Stimulated activated naive CD4-positive, alpha-beta T cell treated with Interleukin-2 at 50 U/mL for 16 hours (primary cell): ENCODE measurements at regions not wholly inside any gene's neighbourhood (a gene's known extent, or its start where the extent isn't known, plus 50 kb on each side); places are given as distances from the start of the nearest gene placed in this dataset.

ENCODE experiments used
- DNase-seq: peaks from one replicate; lab custom pipeline; 2025; lab: John Stamatoyannopoulos, UW

DNA sequence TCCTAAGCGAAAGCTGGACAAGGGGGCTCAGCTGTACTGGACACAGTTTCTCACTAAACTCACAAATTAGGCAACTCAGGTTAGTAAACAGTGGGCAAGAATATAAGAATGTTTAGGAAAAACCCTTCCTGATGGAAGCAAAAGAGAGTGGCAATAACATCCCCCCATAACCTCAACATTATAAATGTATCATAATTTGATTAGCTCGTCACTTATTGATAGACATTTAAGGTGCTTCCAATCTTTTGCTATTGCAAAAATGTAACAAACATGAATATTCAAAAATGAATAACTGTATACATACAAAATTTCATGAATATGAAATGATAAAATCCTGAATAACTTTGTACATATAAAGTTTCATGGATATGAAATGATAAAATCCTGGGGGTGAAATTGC lies 415.7 kb downstream of the EPM2A start:
- no peak for DNase-seq

DNA sequence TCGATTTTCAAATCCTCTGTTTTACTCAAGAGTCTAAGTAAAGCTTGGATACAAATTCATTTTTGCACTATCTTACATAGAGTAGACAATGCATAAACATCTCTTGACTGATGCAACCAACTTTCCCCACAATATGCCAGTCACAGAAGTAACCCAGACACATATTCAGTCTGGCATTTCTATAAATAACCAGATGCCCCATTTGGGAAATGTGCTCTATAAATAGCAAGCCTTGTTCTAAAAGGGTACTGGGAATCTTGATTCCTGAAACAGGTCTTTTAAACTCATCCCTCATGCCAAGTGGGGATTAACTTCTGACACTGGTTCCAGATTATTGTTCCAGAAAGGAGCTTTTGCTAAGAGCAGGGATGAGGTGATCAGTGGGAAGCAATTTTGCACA lies 411.7 kb downstream of the EPM2A start:
- no peak for DNase-seq

DNA sequence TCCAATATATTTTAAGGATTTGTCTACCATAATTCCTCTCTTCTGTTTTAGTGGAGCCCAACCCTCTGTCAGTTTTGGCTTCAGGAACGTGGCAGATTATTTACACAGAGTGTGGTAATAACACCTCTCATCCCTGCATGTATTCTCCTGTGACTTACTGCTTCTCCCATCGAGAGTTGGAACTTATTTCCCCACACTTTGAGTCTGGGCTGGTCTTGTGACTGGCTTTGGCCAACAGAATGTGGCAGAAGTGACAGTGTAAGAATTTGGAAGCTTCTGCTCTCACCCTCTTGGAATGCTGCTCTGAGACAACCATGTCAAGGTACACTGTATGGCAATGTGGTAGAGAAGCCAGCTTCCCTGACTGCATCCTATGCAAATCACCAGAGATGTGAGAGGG lies 407.7 kb downstream of the EPM2A start:
- DNase-seq: no peak

DNA sequence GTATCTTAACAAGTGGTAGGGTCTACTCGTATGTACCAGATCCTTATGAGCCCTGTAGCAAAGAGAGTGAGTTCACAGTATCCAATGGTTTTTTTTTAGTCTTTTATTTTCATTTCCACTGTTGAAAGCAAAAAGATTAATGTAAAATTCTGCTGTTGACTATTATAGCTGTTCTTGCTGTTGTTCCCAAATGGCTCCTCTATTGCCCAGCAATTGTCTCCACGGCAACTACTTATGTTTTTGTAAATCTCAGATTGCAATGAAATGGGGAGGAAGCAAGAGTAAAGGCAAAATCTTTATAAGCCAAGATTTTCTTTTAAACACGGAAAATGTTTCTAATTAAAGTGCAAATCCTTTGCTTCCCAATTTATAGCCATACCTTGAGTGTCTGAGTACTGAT lies 406.1 kb downstream of the EPM2A start:
- no peak for DNase-seq

DNA sequence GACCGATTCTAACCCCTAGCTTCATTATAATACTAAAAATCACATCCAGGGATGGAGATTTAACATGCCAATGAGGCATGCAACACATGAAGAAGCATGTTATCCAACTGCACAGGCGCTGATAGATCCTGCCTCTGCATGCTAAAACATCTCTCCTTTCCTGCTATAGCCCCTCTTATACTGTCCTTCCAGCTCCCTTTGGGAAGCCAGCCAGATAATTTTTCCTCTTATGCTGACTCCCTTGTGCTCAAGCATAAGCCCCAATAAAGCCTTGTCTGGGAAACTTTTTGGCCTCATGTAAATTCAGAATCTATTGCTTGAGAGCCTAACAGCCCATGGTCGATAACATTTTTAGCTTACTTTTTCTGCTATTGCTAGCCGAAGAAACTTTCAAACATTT lies 404.3 kb downstream of the EPM2A start:
- no peak for DNase-seq

DNA sequence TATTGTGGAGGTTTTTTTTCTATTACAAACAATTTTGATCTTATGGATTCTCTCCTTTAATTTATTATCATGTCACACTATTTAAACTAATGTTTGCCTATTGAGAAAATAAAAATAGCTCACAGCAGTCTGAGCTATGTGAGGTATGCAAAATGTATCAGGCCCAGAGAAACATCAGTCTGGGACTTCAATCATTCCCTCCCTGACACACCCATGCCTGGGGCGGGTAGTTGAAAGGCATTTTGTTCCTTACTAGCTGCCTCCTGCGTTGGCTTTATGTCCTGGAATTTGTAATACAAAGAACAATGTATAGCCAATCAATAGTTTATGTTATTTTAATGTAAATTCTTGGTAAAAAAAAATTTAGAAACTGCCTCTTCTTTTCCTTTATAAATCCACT lies 403.3 kb downstream of the EPM2A start:
- no peak for DNase-seq

DNA sequence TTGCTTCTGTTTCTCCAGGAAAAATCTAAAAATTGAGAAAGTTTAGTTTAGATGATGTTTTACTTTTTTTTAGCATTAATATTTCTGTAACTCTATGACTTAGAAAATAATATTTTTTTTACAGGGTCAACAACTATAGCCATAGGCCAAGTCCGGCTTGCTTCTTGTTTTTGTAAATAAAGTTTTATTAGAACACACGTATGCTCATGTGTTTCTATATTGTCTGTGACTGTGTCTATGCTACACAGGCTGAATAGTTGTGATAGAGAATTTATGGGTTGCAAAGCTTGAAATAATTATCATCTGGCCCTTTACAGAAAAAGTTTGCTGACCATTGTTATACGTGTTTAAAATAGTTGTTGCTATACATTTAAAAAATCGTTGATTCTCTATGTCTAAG lies 399.2 kb downstream of the EPM2A start:
- DNase-seq: no peak

DNA sequence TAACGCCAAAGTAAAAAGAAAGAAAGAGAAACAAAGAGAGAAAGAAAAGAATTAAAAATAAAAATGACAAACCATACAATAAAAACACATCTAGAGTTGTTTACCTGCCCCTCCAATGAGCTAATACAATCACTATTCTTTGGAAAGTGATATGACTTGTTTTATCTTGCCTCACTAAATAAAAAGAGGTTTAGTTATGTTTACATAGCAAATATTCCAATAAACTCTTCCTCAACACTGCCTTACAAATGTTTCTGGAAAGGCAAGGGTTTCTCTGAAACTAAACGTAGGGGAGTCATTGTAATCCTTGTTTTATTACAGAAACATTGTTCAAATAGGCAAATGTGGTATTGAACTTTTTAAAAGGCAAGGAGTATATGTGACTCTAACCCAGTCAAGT lies 396.2 kb downstream of the EPM2A start:
- no peak for DNase-seq

DNA sequence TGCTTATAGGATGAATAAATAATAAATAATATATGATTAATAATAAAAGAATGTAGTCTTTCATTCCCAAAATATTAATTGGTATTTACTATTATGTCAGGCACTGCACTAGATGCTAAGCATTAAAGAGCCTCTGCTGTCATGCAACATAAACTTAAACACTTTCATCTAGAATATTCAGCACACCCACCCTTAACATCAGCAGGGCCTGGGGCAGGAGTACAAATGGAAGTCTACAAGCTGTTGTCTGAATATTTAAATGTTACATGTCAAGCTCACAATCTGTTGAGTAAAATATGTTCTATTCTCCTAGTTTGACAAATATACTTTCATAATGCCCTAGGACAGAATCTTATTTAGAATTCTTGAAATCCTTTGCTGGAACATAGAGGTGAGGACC lies 395.1 kb downstream of the EPM2A start:
- no peak for DNase-seq

DNA sequence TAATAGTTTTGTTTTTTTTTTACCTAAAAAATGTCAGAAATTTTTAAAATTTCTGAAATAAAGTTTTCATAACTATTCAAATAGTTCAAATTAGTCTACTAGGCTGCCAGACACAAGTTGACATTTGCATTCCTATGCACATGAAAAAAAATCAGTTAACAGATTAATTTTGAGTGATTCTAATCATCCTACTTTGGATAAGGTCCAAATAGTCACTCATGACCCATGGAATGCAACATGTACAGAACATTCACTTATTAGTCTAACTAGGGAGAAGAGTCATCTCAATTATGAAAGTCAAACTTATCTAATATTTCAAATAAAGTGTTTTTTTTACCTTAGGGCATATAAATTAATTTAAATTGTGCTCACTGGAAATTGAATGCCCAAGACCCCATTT lies 390.2 kb downstream of the EPM2A start:
- DNase-seq: no peak

DNA sequence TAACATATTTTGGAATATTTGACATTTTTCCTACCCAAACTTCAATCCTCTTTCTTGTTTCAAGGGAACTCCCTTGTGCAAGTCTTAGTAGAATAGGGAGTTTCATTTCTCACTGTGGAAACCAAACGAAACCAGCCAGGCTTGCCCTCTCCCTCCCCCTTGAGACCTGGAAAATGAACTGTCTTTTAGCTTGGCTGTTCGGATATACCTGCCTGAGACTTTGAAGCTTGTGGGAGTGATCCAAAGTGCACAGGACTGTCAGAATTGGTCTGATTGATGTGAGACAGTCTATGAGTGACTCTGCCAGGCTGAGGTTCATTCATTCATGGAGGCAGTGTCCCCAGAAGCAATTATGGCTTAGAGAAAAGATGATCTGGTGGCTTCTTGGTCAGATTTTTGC lies 388.1 kb downstream of the EPM2A start:
- DNase-seq: no peak

DNA sequence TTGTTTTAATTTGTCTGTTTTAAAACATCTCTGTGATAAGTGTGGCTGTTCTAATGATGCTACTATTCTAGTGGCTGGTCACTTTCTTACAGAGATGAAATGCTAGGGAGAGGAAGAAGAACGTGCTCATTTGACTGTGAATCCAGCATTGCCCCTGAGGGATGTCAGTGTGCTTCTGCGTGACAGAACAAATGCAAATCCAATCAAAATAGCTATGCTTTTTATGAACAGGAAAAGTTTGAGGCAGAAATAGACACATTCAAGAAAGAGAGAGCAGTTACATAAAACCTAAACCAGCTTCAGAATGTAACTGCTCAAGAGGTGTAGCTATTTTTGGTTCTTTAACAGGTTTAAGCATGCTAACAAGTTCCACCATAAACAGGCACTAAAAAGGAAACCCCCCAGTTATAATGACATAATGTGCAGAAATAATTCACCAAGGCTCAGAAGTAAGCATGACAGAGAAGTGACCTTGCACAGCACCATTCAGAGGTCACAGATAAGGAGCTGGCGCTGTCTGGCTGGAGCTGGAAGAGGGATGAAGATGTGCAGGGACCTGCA lies 385.3 kb downstream of the EPM2A start:
- no peak for DNase-seq

DNA sequence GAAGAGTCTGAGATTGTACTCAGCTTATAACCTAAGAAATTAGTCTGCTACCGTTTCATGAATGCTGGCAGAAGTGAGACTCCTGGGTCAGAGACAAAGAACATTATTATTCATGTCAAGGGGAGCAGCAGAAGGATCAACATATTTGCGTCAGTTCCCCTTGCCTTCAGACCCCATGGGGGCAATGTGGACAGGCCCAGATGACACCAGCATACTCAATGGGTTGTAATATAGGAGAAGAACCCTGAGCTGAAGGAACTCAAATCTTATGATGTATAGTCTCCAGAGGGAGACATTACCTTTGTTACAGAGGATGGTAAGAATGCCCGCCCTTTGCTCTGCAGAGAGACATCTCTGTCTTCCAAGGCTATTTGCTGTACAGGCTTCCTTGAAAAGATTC lies 384.4 kb downstream of the EPM2A start:
- no peak for DNase-seq

DNA sequence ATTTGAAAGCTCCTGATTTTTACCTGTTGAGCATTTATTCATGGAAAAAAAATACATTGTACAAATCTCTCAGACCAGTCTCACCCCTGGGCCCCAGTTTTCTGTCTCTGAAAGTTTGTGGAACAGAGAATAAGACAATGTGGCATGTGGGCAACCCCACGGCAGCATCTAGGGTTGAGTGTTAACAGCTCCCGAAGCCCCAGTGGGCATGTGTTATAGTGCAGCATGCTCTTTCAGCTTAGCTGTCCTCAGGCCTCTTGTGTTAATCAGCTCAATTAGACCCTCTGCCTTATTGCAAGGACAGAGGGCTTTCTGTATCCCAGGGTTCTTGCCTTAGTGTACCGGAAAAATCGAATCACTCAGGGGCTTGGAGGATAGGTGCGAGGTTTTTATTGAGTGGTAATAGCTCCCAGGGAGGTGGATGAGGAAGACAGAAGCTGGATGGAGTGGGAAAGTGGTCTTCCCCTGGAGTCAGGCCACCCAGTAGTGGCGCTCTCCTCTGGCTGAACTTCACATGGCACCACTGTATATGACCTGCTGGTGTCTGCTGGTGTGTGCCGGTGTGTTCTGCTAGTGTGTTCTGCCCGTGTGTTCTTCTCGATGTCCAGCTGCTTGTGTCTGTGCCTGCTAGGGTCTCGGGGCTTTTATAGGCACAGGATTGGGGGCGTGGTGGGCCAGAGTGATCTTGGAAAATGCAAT lies 382.8 kb downstream of the EPM2A start:
- no peak for DNase-seq

DNA sequence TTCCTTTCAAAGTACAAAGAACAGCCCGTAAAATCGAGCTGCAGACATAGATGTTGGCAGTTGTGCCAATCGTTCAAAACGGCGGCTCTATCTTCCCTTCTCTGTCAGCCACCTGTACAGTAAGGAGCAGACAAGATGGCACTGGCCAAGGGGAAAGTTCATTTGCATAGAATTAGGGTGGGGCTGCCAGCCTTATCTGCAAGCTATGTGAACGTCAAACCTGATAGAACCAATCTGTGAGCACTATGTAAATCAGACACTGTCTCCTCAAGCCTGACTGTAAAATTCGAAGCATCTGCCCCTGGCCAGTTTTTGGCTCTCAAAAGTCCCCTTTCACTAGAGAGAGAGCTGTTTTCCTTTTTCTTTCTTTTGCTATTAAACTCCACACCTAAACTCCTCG lies 374.5 kb downstream of the EPM2A start:
- no peak for DNase-seq

DNA sequence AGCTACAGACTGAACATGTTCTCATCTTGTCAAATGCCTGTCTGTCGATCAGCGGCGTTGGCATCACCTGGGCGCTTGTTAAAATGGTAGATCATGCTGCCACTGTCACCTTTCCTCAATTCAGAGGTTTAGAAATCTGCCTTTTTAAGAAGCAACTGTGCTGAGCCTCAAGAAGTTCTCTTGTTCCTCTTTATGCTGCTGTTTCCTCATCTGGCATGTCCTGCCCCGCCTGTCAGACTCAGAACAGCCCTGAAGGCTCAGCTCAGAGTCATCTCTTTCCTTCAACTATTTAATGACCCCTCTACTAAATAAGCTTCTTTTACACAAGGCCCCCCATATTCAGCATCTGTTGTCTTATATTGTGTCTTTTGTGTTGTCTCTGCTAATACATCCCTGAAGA lies 368.2 kb downstream of the EPM2A start:
- DNase-seq: no peak

DNA sequence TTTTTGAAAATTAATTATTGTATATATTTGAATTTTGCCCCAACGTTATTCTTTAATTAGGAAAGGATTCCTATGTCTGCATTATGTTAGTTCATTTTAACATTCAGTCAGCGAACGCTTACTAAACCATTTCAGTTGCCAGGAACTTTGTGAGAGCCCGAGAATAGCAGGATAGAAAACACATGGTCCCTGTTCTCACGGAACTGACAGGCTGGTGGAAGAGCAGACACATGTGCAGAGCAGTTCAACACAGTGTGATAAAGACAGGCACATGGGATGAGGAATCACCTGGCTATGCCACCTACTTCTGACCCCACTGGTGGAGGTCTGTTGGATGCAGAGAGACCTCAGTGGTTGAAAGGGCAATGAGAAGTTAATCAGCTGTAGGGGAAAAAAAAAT lies 367.2 kb downstream of the EPM2A start:
- DNase-seq: no peak

DNA sequence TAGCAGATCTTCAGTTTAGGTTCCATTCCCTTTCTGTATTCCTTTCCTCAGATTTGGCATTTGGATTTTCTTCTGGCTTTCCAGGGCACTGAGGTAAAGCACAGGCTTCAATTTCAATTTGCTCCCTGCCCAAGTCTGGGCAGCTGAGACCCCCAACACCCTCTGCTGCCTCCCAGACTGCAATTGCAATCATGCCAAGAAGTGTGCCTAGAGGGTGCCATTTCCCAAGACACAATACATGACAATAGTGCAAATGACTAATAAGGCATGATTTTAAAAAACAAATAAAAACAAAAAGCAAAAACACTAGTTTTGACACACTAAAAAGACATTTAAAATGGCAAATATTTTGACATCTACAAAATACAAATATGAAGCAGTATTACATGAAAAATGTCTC lies 364.8 kb downstream of the EPM2A start:
- DNase-seq: no peak

DNA sequence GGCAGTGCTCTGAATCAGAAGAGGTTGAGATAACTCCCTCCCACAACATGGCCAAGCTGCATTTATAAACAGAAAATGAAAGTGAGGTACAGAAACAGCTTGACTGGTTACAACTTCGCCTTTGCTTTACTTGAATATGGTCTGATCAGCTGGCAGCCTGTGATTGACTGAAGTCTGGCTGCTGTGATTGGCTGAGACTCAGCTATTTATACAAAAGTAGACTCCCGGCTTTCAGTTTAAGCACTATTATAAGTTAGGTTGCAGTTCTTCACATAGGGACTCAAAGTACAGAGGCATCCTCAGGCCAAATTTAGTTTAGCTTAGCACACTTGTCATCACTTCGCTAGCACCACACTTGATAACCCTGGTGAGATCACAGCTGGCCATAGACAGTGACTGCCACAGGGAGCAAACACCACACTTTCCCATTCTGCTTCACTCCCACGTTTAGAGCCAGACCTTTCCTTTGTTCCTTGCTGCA lies 362.6 kb downstream of the EPM2A start:
- no peak for DNase-seq

DNA sequence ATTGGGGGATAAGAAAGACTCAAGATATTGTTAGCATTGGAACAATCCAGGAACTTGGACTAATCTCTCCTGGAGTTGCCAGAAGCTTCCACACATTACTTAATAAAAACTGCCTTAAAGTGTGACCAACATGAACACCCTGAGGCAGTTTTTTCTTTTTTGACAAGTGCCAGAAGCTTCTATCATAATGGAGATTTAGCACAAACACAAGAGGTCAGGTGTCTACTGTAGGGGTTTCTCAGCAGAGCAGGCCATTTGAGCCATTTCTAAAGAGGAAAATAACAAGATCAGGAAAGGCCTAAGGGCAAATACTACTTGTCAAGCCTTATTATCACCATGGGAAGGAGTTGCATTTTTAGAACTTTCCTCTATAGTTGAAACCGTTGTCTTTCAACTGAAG lies 361.5 kb downstream of the EPM2A start:
- DNase-seq: no peak

DNA sequence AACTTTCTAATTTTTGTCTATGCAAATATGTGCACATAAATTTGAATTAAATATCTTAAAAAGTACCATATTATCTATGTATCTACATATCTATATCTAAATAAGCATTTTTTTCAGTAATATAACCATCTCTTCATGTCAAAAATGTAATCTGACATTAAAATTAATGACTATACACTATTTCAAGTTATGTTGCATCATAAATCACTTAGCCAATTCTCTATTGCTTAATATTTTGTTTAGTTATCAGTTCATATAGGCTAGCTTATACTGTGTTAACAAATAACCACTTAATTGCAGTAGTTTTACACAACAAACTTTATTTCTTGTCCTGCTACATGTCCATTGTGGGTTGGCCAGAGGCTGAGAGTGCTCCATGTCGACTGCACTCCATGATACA lies 360.8 kb downstream of the EPM2A start:
- DNase-seq: no peak

DNA sequence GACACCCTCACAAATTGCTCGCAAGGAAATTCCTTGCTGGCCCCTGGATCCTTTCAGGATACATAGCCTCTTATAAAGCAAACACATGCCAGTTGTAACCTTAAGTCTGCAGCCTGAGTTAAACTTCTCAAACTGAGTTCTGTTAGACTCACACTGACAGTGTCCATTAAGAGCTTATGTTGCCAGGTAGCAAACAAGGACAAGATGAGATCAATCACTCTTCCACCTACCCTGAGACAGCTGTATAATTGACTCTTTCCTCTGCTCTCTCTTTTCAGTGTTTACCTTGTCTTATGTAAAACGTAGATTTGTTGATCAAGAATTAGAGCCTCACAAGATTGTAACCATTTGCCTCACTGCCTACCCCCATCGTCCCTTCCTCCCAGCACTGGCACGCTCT lies 359.8 kb downstream of the EPM2A start:
- no peak for DNase-seq

DNA sequence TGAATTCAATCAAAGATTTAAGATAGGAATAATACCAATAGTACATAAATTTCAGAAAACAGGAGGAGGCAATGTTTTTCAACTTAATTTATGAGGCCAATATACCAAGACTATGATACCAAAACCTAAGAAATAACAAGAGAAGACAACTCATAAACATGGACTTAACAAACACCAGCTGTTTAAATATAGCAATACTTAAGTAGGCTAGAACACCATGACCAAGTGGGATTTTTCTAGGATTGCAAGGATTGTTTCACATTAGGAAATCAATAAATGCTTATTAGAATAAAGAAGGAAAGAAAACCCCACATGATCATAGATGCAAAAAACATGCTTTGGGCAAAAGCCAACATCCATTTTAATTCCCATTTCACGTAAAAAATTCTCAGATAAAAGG lies 355.1 kb downstream of the EPM2A start:
- no peak for DNase-seq

DNA sequence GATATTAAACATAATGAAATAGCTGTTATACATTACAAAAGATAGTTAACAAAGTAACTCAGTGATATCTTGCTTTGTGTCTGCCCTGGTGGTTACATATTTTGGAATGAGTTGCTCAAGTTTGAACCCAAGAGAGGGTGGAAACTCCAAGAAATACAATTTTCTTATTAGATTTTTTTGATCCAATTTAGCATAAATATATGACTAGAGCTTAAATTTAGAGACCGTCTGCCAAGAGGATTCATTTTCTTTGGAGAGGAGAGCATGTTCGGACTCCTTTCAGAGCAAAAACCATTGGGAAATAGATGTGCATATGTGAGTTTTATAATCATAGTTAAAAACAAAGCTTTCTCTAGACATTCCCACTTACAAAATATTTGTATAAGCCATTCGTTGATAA lies 353.4 kb downstream of the EPM2A start:
- no peak for DNase-seq
